RCC 7860 (cell line): ENCODE measurements at regions not wholly inside any gene's neighbourhood (a gene's known extent, or its start where the extent isn't known, plus 50 kb on each side); places are given as distances from the start of the nearest gene placed in this dataset.

ENCODE experiments used
- DNase-seq: peaks from one replicate; pipeline ENCODE4 v3.0.0-alpha.2; 2015; ENCODE audit warnings: low spot score
- FAIRE-seq: peaks from 2 replicates; lab custom pipeline; 2012; peaks lifted over from hg19 to GRCh38; lab: Jason Lieb, UNC

- no peak for DNase-seq
- FAIRE-seq, result no peak
Observed at GRCh38 chr20:48115502-48115901, 330.2 kb upstream of the SULF2 start.

- FAIRE-seq (no peak), DNase-seq (no peak)
Observed at GRCh38 chr20:48107560-48107959, 322.3 kb upstream of the SULF2 start.

- no peak for FAIRE-seq
- DNase-seq, result no peak
Observed at GRCh38 chr20:48106428-48106827, 321.1 kb upstream of the SULF2 start.

GRCh38 chr20:48105526-48105925 lies 320.2 kb upstream of the SULF2 start:
- FAIRE-seq (no peak), DNase-seq (no peak)

- DNase-seq (no peak), FAIRE-seq (no peak)
Observed at GRCh38 chr20:48102931-48103660, 317.8 kb upstream of the SULF2 start.

- DNase-seq (no peak), FAIRE-seq (no peak)
Observed at GRCh38 chr20:48102076-48102787, 317.0 kb upstream of the SULF2 start.

GRCh38 chr20:48100483-48100882 lies 315.2 kb upstream of the SULF2 start:
- no peak for FAIRE-seq
- DNase-seq, result no peak

GRCh38 chr20:48098866-48099265 lies 313.6 kb upstream of the SULF2 start:
- DNase-seq (no peak), FAIRE-seq (no peak)

- FAIRE-seq (no peak), DNase-seq (no peak)
Observed at GRCh38 chr20:48098099-48098498, 312.8 kb upstream of the SULF2 start.

GRCh38 chr20:48096957-48097890 lies 311.9 kb upstream of the SULF2 start:
- FAIRE-seq (no peak), DNase-seq (no peak)

- DNase-seq, result no peak
Observed at GRCh38 chr20:48096212-48096875, 311.1 kb upstream of the SULF2 start.

GRCh38 chr20:48094944-48095343 lies 309.7 kb upstream of the SULF2 start:
- FAIRE-seq (no peak), DNase-seq (no peak)

More at GRCh38 chr20:48096212-48096875, 311.1 kb upstream of the SULF2 start:
- no peak for FAIRE-seq

- no peak for FAIRE-seq
- DNase-seq, result no peak
Observed at GRCh38 chr20:48094196-48094749, 309.0 kb upstream of the SULF2 start.

- DNase-seq (no peak), FAIRE-seq (no peak)
Observed at GRCh38 chr20:48092596-48093280, 307.5 kb upstream of the SULF2 start.

GRCh38 chr20:48090784-48091183 lies 305.5 kb upstream of the SULF2 start:
- no peak for FAIRE-seq
- DNase-seq, result no peak

GRCh38 chr20:48090314-48090713 lies 305.0 kb upstream of the SULF2 start:
- no peak for DNase-seq
- FAIRE-seq, result no peak

GRCh38 chr20:48080583-48080982 lies 295.3 kb upstream of the SULF2 start:
- no peak for DNase-seq
- FAIRE-seq, result no peak

GRCh38 chr20:48079028-48079427 lies 293.7 kb upstream of the SULF2 start:
- DNase-seq (no peak), FAIRE-seq (no peak)

GRCh38 chr20:48076747-48077146 lies 291.5 kb upstream of the SULF2 start:
- no peak for DNase-seq
- no peak for FAIRE-seq

GRCh38 chr20:48076247-48076646 lies 291.0 kb upstream of the SULF2 start:
- FAIRE-seq (no peak), DNase-seq (no peak)
